Left ventricle myocardium inferior (tissue), 1 donor: ENCODE measurements at regions not wholly inside any gene's neighbourhood (a gene's known extent, or its start where the extent isn't known, plus 50 kb on each side); places are given as distances from the start of the nearest gene placed in this dataset.

ENCODE experiments used
- DNase-seq: peaks from one replicate; pipeline ENCODE4 v3.0.0-alpha.2; 2020
- H3K27ac ChIP-seq: fragments of 200-600 bp; replicated peaks from 2 replicates; pipeline ENCODE4 v1.8.0; 2021
- H3K27me3 ChIP-seq: fragments of 200-600 bp; 2 replicates; pipeline ENCODE4 v1.8.0; 2021; ENCODE audit warnings: low read depth
- H3K36me3 ChIP-seq: fragments of 200-600 bp; 2 replicates; pipeline ENCODE4 v1.8.0; 2021
- H3K4me1 ChIP-seq: fragments of 200-600 bp; 2 replicates; pipeline ENCODE4 v1.8.0; 2021
- H3K4me3 ChIP-seq: fragments of 200-600 bp; 2 replicates; pipeline ENCODE4 v1.8.0; 2021; ENCODE audit warnings: mild to moderate bottlenecking, moderate library complexity
- H3K9me3 ChIP-seq: fragments of 200-600 bp; replicated peaks from 2 replicates; pipeline ENCODE4 v1.8.0; 2021
- intact Hi-C: fragments of 100-400 bp; cut with micrococcal nuclease; formaldehyde crosslinking; loops from one replicate; pipeline ENCODE4 v1.11.0; 2022
- TF ChIP-seq, protein P1 (sequence below): fragments of 200-600 bp; IDR thresholded peaks from 2 replicates; pipeline ENCODE4 v1.8.0; 2021; ENCODE audit warnings: antibody characterized with exemption, mild to moderate bottlenecking, borderline replicate concordance
- donor health status: DM: no; HTN: yes; CAD: no; lungs with severe emphysema.

DNA sequence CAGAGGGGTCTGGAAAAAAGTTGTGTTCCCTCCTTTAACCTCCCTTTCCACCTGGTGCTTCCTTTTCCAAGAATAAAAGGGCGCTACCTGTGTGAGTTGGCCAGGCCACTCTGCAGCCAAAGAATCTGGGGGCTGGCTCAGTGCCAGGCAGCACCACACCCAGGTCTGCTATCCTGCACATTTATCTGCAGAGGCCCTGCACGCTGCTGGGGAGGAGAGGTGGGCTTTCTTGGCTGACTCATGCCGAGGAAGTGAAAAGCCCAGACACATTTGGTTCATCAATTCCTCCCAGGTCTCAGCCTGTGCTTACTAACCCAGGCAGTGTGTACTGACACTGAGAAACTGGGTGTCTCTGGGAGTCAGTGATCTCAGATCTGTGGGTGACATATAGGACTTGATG is 79.8 kb upstream of the F3 start:
- no peaks in the 10 kb centered on the region for H3K9me3 ChIP-seq
- intact Hi-C loops, result no loop called here
- TF ChIP-seq, protein P1, sequence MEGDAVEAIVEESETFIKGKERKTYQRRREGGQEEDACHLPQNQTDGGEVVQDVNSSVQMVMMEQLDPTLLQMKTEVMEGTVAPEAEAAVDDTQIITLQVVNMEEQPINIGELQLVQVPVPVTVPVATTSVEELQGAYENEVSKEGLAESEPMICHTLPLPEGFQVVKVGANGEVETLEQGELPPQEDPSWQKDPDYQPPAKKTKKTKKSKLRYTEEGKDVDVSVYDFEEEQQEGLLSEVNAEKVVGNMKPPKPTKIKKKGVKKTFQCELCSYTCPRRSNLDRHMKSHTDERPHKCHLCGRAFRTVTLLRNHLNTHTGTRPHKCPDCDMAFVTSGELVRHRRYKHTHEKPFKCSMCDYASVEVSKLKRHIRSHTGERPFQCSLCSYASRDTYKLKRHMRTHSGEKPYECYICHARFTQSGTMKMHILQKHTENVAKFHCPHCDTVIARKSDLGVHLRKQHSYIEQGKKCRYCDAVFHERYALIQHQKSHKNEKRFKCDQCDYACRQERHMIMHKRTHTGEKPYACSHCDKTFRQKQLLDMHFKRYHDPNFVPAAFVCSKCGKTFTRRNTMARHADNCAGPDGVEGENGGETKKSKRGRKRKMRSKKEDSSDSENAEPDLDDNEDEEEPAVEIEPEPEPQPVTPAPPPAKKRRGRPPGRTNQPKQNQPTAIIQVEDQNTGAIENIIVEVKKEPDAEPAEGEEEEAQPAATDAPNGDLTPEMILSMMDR, result no peak
- no peak for DNase-seq
- no peaks in the 10 kb centered on the region for H3K36me3 ChIP-seq
- no peak overlapping the region for H3K27ac ChIP-seq
- no peaks in the 10 kb centered on the region for H3K27me3 ChIP-seq
- H3K4me1 ChIP-seq, result peaks cover 7% of the 10 kb centered on the region
- H3K4me3 ChIP-seq, result no peak overlapping the region

DNA sequence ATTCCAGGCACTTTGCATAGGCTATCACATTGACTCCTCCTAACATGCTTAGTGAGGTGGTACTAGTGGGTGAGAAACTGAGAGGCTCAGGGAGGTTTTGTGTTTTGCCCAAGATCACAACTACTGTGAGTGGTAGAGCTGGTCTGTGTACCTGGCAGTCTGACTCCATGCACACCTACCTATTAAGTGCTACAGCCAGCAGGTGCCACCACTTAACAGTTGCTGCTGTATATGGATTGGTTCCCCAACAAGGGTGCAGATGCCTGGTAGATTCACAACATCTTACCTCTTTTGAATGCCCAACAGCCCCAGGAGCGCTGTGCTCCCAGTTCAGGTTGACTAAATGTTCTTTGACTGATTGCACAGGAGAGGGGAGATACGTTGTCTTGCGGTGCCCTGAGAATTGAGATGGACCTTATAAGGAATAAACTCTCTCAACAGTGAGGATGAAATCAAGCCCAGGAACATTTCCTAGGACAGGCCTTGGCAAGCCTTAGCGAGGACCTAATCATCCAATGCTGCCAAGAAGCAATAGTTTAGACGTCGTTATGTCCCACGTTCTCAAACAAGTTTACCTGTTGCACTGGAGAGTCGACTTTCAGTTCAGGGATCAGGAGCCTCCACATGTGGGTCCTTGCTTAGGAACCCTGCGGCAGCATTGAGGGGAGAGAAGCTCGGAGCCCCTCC is 78.9 kb upstream of the F3 start:
- Histone ChIP-seq H3K27ac (no peak overlapping the region), H3K4me3 (no peak overlapping the region), H3K36me3 (no peaks in the 10 kb centered on the region), H3K9me3 (no peaks in the 10 kb centered on the region), H3K4me1 (peaks cover 7% of the 10 kb centered on the region), H3K27me3 (no peaks in the 10 kb centered on the region)
- TF ChIP-seq, protein P1, result no peak
- intact Hi-C loops, result no loop called here
- no peak for DNase-seq

DNA sequence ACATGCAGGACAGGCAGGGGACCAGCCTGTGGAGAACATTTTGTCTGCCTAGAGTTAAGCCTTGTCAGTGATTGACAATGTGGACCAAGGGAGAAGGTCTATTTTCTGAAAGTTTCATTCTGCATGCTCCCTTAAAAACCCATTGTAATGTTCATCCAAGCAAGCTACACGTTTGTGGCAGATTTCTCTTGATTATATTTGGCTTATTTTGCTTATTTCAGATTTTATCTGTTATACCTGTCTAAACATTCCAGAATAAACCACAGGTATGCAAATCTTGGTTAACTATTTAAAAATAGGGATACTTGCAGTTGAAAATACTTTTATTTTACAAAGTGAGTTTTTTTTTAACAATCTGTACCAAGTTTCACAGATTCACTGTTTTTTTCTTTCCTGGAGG is 78.2 kb upstream of the F3 start:
- Histone ChIP-seq H3K4me3 (no peak overlapping the region), H3K27me3 (no peaks in the 10 kb centered on the region), H3K36me3 (no peaks in the 10 kb centered on the region), H3K4me1 (peaks cover 7% of the 10 kb centered on the region), H3K27ac (no peak overlapping the region), H3K9me3 (no peaks in the 10 kb centered on the region)
- intact Hi-C loops, result no loop called here
- DNase-seq, result no peak
- TF ChIP-seq, protein P1, result no peak

DNA sequence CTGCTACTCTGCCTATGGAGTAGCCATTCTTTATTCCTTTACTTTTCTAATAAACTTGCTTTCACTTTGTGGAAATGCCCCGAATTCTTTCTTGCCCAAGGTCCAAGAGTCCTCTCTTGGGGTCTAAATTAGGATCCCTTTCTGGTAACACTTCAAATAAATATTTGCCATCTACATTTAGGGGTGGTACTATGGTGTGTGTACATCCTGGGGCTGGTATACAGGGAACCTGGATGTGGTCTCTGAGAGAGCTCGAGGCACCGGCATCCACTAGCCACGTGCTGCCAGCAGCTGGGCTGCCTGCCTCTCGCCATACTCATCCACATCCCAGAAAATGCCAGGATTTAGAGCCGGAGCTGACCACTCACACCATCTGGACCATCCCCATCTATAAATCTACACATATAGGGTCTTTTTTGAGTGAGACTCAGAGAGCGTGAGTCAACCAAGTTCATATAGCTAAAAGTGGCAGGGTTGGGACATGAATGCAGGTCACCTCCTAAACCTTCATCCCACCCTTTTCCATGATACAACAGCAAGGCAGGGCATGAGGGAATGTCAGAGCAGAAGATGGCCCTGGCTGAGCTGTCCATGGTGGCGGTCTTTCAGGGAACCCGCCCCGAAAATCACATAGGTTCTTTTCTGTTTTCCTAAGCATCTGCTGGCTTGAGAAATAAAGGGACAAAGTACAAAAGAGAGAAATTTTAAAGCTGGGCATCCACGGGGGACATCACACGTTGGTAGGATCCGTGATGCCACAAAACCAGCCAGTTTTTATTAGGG is 76.6 kb upstream of the F3 start:
- no peak overlapping the region for H3K27ac ChIP-seq
- intact Hi-C loops, result no loop called here
- H3K4me1 ChIP-seq, result peaks cover 7% of the 10 kb centered on the region
- TF ChIP-seq, protein P1, result no peak
- no peaks in the 10 kb centered on the region for H3K36me3 ChIP-seq
- H3K9me3 ChIP-seq, result no peaks in the 10 kb centered on the region
- no peak for DNase-seq
- no peak overlapping the region for H3K4me3 ChIP-seq
- H3K27me3 ChIP-seq, result no peaks in the 10 kb centered on the region

DNA sequence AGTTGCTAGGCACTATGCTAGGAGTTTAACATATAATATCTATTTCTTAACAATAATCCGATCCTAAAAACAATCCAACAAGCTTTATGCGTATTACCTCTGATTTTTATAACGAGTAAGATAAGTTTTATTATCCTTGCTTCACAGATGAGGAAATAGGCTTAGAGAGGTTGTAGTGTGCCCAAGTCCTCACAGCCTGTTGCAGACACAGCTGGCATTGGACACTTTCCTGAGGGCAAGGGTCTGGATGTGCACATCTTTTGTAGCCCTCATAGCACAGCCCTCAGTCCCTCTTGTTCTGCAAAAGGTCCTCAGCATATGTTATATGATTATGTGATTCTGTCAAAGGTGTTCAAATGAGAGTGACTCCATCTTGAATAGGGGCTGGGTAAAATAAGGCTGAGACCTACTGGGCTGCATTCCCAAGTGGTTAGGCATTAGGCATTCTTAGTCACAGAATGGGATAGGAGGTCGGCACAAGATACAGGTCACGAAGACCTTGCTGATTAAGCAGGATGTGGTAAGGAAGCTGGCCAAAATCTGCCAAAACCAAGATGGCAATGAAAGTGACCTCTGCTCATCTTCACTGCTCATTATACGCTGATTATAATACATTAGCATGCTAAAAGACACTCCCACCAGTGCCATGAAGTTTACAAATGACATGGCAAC is 75.7 kb upstream of the F3 start:
- no peak overlapping the region for H3K4me3 ChIP-seq
- intact Hi-C loops, result no loop called here
- TF ChIP-seq, protein P1, result no peak
- H3K4me1 ChIP-seq, result peaks cover 7% of the 10 kb centered on the region
- no peak for DNase-seq
- H3K36me3 ChIP-seq, result no peaks in the 10 kb centered on the region
- H3K27me3 ChIP-seq, result no peaks in the 10 kb centered on the region
- H3K9me3 ChIP-seq, result no peaks in the 10 kb centered on the region
- no peak overlapping the region for H3K27ac ChIP-seq
